Activated CD4-positive, alpha-beta T cell treated with anti-CD3 and anti-CD28 coated beads for 24 hours (primary cell): ENCODE measurements at regions not wholly inside any gene's neighbourhood (a gene's known extent, or its start where the extent isn't known, plus 50 kb on each side); places are given as distances from the start of the nearest gene placed in this dataset.
"Not testable (repeated sequence)": the region's sequence is repeated elsewhere in the genome, so short reads cannot be mapped to it uniquely, and the experiment has no call there.

Experiments used
- DNase-seq, 2 donors: peaks; one replicate each; pipeline ENCODE4 v3.0.0-alpha.2; 2020; ENCODE audit warnings: low read depth in 2 of 2

GRCh38 chr4:82247629-82248028 is 126.2 kb downstream of the HNRNPD start:
- DNase-seq, result no peak

- DNase-seq, result no peak
These were observed 126.6 kb downstream of the HNRNPD start for GRCh38 chr4:82247171-82247570.

GRCh38 chr4:82241534-82241933 is 132.3 kb downstream of the HNRNPD start:
- DNase-seq, result no peak

GRCh38 chr4:82240410-82240809 is 133.4 kb downstream of the HNRNPD start:
- DNase-seq, result no peak

GRCh38 chr4:82237142-82237541 is 136.6 kb downstream of the HNRNPD start:
- DNase-seq, result not testable (repeated sequence)

GRCh38 chr4:82235346-82235745 is 138.4 kb downstream of the HNRNPD start:
- no peak for DNase-seq

GRCh38 chr4:82232891-82233290 is 140.9 kb downstream of the HNRNPD start:
- no peak for DNase-seq

GRCh38 chr4:82231806-82232205 is 142.0 kb downstream of the HNRNPD start:
- no peak for DNase-seq

GRCh38 chr4:82230306-82230705 is 143.5 kb downstream of the HNRNPD start:
- no peak for DNase-seq

- DNase-seq, result no peak
These were observed 148.8 kb downstream of the HNRNPD start for GRCh38 chr4:82225030-82225429.

- DNase-seq, result no peak
These were observed 150.1 kb downstream of the HNRNPD start for GRCh38 chr4:82223715-82224114.

GRCh38 chr4:82219346-82219745 is 154.4 kb downstream of the HNRNPD start:
- DNase-seq, result no peak

- no peak for DNase-seq
These were observed 155.6 kb downstream of the HNRNPD start for GRCh38 chr4:82217986-82218715.

GRCh38 chr4:82216219-82216618 is 157.6 kb downstream of the HNRNPD start:
- DNase-seq, result no peak

GRCh38 chr4:82215800-82216199 is 158.0 kb downstream of the HNRNPD start:
- no peak for DNase-seq

- DNase-seq, result no peak
These were observed 158.8 kb downstream of the HNRNPD start for GRCh38 chr4:82215039-82215438.

GRCh38 chr4:82213485-82214417 is 160.0 kb downstream of the HNRNPD start:
- DNase-seq, result no peak

GRCh38 chr4:82201805-82202641 is 171.8 kb downstream of the HNRNPD start:
- peak; percentile 17 to 31 for DNase-seq

GRCh38 chr4:82201303-82201702 is 172.5 kb downstream of the HNRNPD start:
- DNase-seq, result no peak

- DNase-seq, result no peak
These were observed 173.7 kb downstream of the HNRNPD start for GRCh38 chr4:82200046-82200445.

- no peak for DNase-seq
These were observed 179.5 kb downstream of the HNRNPD start for GRCh38 chr4:82194329-82194728.
